Hypothalamus (tissue), 51 donors: ENCODE measurements at regions not wholly inside any gene's neighbourhood (a gene's known extent, or its start where the extent isn't known, plus 50 kb on each side); places are given as distances from the start of the nearest gene placed in this dataset.
"Not testable (repeated sequence)": the region's sequence is repeated elsewhere in the genome, so short reads cannot be mapped to it uniquely, and the experiment has no call there.

Experiments used
- DNase-seq, 51 donors: peaks; one replicate each; lab custom pipeline; 2025; lab: John Stamatoyannopoulos, UW

GRCh38 chr4:91989914-91990313 is 313.9 kb upstream of the GRID2 start:
- DNase-seq, result no peak

GRCh38 chr4:91990726-91991125 is 313.0 kb upstream of the GRID2 start:
- no peak for DNase-seq

- DNase-seq, result no peak
Measured at GRCh38 chr4:91997045-91997444, 306.7 kb upstream of the GRID2 start.

- no peak for DNase-seq
Measured at GRCh38 chr4:92012899-92013867, 290.6 kb upstream of the GRID2 start.

- no peak for DNase-seq
Measured at GRCh38 chr4:92014067-92014466, 289.7 kb upstream of the GRID2 start.

GRCh38 chr4:92021203-92021602 is 282.6 kb upstream of the GRID2 start:
- DNase-seq, result no peak

GRCh38 chr4:92021788-92022187 is 282.0 kb upstream of the GRID2 start:
- no peak for DNase-seq

GRCh38 chr4:92028830-92029229 is 274.9 kb upstream of the GRID2 start:
- not testable (repeated sequence) for DNase-seq

- DNase-seq, result no peak
Measured at GRCh38 chr4:92031825-92032224, 271.9 kb upstream of the GRID2 start.

- no peak for DNase-seq
Measured at GRCh38 chr4:92035666-92036065, 268.1 kb upstream of the GRID2 start.

GRCh38 chr4:92045718-92046117 is 258.0 kb upstream of the GRID2 start:
- DNase-seq, result peak in 1 of 51 donors; percentile 0

GRCh38 chr4:92047209-92047875 is 256.4 kb upstream of the GRID2 start:
- no peak for DNase-seq

- no peak for DNase-seq
Measured at GRCh38 chr4:92050875-92051274, 252.9 kb upstream of the GRID2 start.

- DNase-seq, result no peak
Measured at GRCh38 chr4:92059615-92060014, 244.2 kb upstream of the GRID2 start.

- DNase-seq, result no peak
Measured at GRCh38 chr4:92060333-92060732, 243.4 kb upstream of the GRID2 start.

GRCh38 chr4:92064574-92064973 is 239.2 kb upstream of the GRID2 start:
- no peak for DNase-seq

GRCh38 chr4:92066485-92066884 is 237.3 kb upstream of the GRID2 start:
- DNase-seq, result no peak

- no peak for DNase-seq
Measured at GRCh38 chr4:92071587-92071986, 232.2 kb upstream of the GRID2 start.

GRCh38 chr4:92074839-92075238 is 228.9 kb upstream of the GRID2 start:
- DNase-seq, result no peak

GRCh38 chr4:92090887-92091286 is 212.9 kb upstream of the GRID2 start:
- no peak for DNase-seq

- no peak for DNase-seq
Measured at GRCh38 chr4:92091335-92091734, 212.4 kb upstream of the GRID2 start.

GRCh38 chr4:92099861-92100260 is 203.9 kb upstream of the GRID2 start:
- DNase-seq, result no peak
